ENCODE measurements at regions not wholly inside any gene's neighbourhood (a gene's known extent, or its start where the extent isn't known, plus 50 kb on each side); places are given as distances from the start of the nearest gene placed in this dataset.
A peak's percentile ranks its signal among the peaks of the same experiment; 100 is the strongest.
"Not testable (repeated sequence)": the region's sequence is repeated elsewhere in the genome, so short reads cannot be mapped to it uniquely, and the experiment has no call there.

- DNase-seq, result not testable (repeated sequence)
These were observed 1185.4 kb downstream of the RPIA start for GRCh38 chr2:89876878-89877277.

DNA sequence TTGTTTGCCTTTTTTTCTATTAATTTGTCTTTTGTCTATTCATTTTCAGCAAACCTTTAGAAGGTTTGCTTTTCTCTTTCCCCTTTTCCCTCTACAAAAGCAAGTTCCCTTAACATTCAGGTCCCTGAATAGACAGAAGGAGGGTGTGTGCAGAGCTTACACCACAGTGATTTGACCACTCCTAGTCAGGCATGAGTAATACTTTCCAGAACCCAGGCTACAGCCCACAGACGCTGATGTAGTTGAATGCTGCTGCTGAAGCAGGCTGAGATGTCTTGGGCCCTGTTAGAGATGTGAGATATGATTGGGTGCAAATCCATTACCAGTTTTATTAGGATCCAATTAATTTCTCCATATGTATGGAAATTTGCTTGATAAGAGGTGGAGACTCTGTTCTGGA is 1191.4 kb downstream of the RPIA start:
- not testable (repeated sequence) for DNase-seq

DNA sequence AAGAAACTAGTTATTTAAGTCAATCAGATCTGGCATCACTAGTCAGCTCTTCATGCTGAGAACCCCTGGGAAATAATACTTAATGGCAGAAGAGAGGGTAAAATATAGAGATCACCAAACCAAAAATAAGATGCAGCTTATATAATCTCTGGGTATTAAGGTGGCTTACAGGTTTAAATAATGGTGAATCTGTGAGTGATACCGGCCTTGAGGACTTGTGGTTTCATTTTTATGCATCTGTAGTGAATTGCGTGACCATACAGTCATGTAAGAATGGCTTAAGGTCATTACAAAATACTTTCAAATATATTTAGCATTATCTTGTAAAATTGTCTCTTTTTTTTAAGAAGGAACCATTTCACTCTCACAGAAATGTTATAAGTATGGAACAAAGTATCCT is 1192.2 kb downstream of the RPIA start:
- DNase-seq, result not testable (repeated sequence)

GRCh38 chr2:89885071-89885470 is 1193.6 kb downstream of the RPIA start:
- not testable (repeated sequence) for DNase-seq

DNA sequence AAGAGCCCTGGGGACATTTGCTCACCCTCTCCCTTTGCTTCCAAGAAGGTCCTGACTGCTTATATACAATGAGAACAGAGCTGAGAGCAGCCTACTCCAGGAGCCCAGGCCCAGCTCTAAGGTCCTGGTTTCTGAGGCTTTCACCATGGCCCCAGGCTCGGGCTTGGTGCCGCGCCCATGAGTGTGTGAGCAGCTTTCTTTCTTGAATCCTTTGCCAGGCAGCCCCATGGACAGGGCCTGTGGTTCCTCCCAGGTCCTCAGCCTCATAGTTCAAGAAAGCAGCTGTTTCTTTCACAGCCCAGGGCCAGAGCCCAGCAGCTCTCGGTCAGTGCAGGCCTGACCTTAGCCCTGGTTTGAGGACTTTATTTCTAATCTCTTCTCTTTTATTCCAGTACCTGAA is 1197.2 kb downstream of the RPIA start:
- not testable (repeated sequence) for DNase-seq

- not testable (repeated sequence) for DNase-seq
These were observed 1198.8 kb downstream of the RPIA start for GRCh38 chr2:89890185-89890773.

- not testable (repeated sequence) for DNase-seq
These were observed 1203.5 kb downstream of the RPIA start for GRCh38 chr2:89894988-89895387.

- DNase-seq, result not testable (repeated sequence)
These were observed 1204.2 kb downstream of the RPIA start for GRCh38 chr2:89895629-89896028.

- not testable (repeated sequence) for DNase-seq
These were observed 1235.5 kb downstream of the RPIA start for GRCh38 chr2:89927018-89927417.

DNA sequence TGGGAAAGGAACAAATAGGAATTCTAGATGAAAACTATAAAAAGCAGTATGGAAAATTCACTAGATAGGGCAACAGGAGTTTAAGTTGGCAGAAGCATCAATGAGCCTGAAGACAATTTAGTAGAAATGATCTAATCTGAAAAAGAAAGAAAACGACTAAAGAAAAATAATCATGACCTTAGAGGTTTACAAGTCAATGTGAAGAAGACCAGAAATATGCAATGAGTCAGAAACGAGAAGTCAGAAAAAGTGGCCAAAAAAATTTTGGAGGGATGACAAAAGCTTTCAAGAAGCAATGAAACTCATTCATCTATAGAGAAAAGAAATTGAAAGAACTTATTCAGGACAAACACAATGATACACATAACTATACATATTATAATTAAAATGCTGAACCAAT is 1244.0 kb downstream of the RPIA start:
- DNase-seq, result not testable (repeated sequence)

DNA sequence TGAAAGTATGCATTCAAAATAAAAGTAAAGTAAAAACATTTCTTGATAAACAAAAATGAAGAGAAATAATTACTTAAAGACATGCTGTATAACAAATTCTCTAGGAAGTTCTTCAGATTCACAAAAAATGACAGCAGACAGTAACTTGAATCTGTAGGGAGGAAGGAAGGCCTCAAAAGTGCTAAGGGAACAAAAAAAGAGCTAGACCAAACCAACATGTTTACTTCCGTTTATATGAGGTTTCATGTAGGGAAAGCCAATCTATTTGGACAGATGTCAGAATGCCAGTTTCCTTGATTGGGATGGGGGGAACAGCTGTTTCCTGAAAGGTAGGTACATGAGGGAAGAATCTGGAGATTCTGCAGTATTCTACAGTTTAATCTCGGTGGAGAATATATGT is 1244.5 kb downstream of the RPIA start:
- not testable (repeated sequence) for DNase-seq

DNA sequence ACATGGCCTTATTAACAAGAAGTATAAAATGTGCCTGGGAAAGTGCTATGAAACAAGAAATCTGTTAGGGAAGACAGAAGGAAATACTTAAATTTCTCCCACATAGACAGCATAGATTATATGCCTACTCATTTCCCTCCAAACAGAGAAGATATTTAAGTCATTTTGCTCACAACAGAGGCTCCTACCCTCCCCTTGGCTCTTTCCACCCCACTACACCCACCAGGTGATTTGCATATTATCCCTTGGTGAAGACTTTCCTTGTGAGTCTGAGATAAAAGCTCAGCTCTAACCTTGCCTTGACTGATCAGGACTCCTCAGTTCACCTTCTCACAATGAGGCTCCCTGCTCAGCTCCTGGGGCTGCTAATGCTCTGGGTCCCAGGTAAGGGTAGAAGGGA is 1245.1 kb downstream of the RPIA start:
- not testable (repeated sequence) for DNase-seq

- DNase-seq, result not testable (repeated sequence)
These were observed 1247.3 kb downstream of the RPIA start for GRCh38 chr2:89938756-89939155.

DNA sequence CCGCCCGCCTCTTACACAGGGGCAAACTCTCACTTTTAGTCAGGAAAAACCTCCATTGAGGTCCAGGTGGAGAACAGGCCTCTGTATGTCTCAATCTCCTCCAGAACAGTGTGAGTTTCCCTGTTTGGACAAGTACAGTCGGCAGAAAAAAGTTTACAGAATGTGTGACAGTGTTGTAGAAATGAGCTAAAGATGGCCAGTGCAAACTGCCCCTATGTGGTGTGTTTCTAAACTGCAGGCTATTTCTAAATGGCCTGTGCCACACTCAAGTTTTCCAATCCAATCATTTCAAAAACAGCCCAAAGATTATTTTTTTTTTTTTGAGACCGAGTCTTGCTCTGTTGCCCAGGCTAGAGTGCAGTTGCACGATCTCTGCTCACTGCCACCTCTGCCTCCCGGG is 1252.8 kb downstream of the RPIA start:
- DNase-seq, result not testable (repeated sequence)

DNA sequence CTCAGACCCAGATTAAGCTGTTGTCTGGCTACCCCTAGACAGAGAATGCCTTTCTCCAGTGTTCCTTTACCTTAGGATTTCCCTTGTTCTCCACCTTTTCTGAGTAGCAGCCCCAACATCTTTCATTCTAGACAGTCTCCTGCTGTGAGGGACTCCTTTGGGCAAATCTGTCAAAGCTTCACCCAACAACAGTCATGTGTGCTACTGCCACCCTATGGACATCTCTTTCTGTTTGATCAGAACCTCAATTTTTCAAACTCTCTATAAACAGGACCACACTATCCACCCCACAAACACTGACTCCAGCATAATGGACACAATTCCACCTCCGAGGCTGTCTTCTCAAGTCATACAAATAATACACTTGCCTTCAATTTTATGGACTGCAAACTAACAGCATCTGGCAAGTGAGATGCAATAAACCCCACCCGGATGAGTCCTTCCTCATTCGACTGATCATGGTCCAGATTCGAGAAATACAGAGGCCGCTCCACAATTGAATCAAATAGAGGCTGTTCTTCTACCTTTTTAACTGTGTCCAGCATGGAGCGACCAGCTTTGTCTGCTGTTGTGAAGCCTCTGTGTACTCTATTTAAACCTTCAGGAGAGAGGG is 1253.6 kb downstream of the RPIA start:
- not testable (repeated sequence) for DNase-seq

DNA sequence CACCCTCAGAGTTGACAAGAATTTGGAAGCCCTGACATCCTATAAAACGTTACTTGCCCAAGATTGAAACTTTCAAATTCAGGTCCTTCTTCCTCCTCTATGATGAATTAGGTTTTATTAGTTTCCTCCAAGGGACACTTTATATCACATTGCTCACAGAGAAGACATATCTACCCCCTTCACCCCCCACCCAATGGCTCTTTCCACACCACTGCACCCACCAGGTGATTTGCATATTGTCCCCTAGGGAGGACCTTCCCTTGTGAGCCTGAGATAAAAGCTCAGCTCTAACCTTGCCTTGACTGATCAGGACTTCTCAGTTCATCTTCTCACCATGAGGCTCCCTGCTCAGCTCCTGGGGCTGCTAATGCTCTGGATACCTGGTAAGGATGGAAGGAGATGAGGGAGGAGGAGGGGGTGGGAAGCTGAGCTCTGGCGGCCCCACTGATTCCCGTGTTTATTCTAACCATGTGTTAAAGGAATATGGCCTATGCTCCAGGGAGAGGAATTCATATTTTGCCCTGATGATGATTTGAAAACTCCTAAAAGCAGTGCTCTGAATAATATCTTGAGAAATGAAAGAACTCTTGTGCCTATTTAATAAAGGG is 1255.8 kb downstream of the RPIA start:
- not testable (repeated sequence) for DNase-seq

DNA sequence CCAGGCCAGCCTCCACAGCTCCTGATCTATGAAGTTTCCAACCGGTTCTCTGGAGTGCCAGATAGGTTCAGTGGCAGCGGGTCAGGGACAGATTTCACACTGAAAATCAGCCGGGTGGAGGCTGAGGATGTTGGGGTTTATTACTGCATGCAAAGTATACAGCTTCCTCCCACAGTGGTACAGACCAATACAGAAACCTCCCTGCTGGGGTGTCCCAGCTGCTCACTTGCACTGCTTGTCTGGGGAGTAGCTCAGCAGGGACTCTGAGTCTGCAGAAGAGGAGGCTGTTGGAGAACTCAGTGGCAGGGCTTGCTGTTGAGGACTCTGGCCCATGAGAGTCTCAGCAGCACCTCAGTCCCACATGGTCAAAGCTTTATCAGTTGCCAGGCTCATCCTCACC is 1256.6 kb downstream of the RPIA start:
- DNase-seq, result not testable (repeated sequence)

DNA sequence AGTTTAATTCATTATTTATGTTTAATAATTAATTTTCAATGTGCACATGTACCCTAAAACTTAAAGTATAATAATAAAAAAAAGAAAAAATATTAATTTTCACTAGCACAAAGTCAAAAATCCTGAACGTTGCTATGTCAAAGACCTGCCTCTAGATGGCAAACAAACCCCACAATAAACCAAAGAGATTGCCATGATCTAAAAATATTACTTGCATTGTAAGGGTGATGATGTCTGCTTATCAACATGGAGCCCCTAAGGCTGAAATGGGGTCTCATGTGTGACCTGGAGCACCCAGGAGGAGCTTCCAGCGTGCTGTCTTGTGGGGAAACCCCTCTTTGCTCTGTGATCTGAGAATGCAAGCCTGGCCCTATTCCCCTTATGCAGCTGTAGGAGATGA is 1259.3 kb downstream of the RPIA start:
- DNase-seq, result not testable (repeated sequence)

GRCh38 chr2:89957236-89957635 is 1265.8 kb downstream of the RPIA start:
- peak in 1 of 2 experiments; percentile 1 for DNase-seq

GRCh38 chr2:89959729-89960378 is 1268.4 kb downstream of the RPIA start:
- not testable (repeated sequence) for DNase-seq

DNA sequence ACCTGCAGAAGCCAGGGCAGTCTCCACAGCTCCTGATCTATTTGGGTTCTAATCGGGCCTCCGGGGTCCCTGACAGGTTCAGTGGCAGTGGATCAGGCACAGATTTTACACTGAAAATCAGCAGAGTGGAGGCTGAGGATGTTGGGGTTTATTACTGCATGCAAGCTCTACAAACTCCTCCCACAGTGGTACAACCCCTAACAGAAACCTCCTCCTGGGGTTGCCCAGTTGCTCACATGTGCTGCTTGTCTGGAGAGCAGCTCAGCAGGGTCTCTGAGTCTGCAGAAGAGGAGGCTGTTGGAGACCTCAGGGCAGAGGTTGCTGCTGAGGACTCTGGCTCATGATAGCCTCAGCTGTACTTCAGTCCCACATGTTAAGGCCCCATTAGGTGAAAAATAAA is 1269.1 kb downstream of the RPIA start:
- not testable (repeated sequence) for DNase-seq

GRCh38 chr2:89968567-89968966 is 1277.1 kb downstream of the RPIA start:
- not testable (repeated sequence) for DNase-seq

DNA sequence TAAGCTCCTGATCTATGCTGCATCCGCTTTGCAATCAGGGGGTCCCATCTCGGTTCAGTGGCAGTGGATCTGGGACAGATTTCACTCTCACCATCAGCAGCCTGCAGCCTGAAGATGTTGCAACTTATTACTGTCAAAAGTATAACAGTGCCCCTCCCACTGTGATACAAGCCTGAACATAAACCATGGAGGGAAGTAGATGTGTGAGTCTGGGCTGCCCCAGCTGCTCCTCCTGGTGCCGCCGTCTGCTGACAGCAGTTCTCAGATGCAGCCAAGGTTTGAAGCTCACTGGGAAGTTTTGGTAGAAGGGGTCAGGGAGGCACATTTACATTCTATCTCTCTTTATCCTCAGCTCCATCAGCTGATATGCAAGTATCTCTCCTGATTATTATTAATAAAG is 1277.7 kb downstream of the RPIA start:
- DNase-seq, result not testable (repeated sequence)

- DNase-seq, result not testable (repeated sequence)
These were observed 1282.4 kb downstream of the RPIA start for GRCh38 chr2:89973849-89974248.
